ENCODE measurements at regions not wholly inside any gene's neighbourhood (a gene's known extent, or its start where the extent isn't known, plus 50 kb on each side); places are given as distances from the start of the nearest gene placed in this dataset.
"Not testable (repeated sequence)": the region's sequence is repeated elsewhere in the genome, so short reads cannot be mapped to it uniquely, and the experiment has no call there.

DNA sequence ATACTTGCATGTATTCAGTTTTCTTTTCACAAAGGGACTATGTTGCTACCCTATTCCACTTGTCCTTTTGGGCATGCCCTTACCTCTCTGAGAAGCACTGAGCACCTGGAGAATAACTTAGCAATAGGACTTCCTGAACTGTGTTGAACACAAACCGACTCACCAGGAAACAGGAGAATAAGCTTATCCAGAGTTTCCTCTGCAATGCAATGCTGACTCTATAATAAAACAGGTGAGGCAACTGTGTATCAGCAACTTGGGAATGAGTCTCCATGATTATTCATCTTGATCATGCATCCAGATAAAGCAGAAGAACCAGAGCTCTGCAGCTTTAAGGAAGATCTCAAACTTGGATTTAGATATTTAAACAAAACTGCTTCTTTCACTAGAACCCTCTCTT, 806.5 kb downstream of the IGSF11 start:
- no peak for DNase-seq
- Histone ChIP-seq H3K9me3 (no peaks in the 10 kb centered on the region), H3K36me3 (no peaks in the 10 kb centered on the region), H3K27ac (no peak overlapping the region), H3K4me3 (no peak overlapping the region), H3K4me1 (no peaks in the 10 kb centered on the region), H3K27me3 (no peaks in the 10 kb centered on the region)
- no peak for TF ChIP-seq POLR2A (IDR thresholded peaks at IDR 0.05)
- intact Hi-C loops (cut with DNase I): no loop called here
- 13 to 55% methylated on average over 1 of the region's 1 CpG for WGBS, 2 donors

DNA sequence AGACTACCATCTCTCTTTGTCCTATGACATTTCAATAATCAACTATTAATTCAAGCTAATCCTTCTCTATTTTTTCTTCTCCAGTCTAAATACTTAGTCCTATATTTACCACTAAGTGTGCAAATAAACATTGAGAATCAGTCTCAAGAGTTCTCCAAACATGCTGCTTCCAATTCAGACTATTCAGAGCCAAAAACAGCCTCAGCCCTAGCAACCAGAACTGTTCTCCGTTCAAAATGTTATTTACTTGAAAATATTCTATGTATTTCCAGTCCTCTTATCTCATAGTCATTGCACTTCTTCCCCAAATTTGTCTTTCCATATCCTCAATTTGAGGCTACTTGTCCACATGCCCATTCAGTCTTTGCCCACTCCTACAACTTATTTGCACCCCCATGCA, 805.5 kb downstream of the IGSF11 start:
- no peak for DNase-seq

DNA sequence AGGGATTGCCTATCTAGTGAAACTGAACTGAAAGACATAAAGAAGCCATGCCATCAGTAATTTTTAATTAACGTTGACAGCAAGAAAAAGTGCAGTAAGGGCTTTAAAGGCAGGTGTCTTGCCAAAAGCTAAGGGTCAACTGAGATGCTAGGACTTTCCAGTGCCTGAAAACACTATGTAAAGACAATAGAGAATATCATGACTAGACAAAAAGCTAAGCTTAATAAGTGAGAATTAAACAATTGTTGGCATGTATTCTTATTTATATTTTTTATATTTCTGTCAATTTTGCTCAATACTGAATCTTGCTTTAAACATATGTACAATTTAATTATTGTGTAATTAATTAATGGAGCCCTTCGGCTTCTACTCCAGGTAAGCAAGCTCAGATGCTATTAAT, 803.1 kb downstream of the IGSF11 start:
- no peak for TF ChIP-seq POLR2A (IDR thresholded peaks at IDR 0.05)
- TF ChIP-seq, protein P1, sequence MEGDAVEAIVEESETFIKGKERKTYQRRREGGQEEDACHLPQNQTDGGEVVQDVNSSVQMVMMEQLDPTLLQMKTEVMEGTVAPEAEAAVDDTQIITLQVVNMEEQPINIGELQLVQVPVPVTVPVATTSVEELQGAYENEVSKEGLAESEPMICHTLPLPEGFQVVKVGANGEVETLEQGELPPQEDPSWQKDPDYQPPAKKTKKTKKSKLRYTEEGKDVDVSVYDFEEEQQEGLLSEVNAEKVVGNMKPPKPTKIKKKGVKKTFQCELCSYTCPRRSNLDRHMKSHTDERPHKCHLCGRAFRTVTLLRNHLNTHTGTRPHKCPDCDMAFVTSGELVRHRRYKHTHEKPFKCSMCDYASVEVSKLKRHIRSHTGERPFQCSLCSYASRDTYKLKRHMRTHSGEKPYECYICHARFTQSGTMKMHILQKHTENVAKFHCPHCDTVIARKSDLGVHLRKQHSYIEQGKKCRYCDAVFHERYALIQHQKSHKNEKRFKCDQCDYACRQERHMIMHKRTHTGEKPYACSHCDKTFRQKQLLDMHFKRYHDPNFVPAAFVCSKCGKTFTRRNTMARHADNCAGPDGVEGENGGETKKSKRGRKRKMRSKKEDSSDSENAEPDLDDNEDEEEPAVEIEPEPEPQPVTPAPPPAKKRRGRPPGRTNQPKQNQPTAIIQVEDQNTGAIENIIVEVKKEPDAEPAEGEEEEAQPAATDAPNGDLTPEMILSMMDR (IDR thresholded peaks at IDR 0.05): no peak
- Histone ChIP-seq H3K4me1 (no peaks in the 10 kb centered on the region), H3K4me3 (no peak overlapping the region), H3K27ac (no peak overlapping the region), H3K27me3 (no peaks in the 10 kb centered on the region), H3K9me3 (no peaks in the 10 kb centered on the region), H3K36me3 (no peaks in the 10 kb centered on the region)
- WGBS, 2 donors: 68 to 75% methylated on average over 2 of the region's 2 CpGs
- DNase-seq: no peak
- intact Hi-C loops (cut with DNase I): no loop called here

More for the DNA sequence above, 805.5 kb downstream of the IGSF11 start:
- Histone ChIP-seq H3K27me3 (no peaks in the 10 kb centered on the region), H3K36me3 (no peaks in the 10 kb centered on the region), H3K4me3 (no peak overlapping the region), H3K4me1 (no peaks in the 10 kb centered on the region), H3K9me3 (no peaks in the 10 kb centered on the region), H3K27ac (no peak overlapping the region)
- WGBS, 2 donors: 50 to 60% methylated on average over 1 of the region's 1 CpG
- TF ChIP-seq, protein P1 (IDR thresholded peaks at IDR 0.05): no peak
- TF ChIP-seq POLR2A (IDR thresholded peaks at IDR 0.05): no peak
- intact Hi-C loops (cut with DNase I): no loop called here

DNA sequence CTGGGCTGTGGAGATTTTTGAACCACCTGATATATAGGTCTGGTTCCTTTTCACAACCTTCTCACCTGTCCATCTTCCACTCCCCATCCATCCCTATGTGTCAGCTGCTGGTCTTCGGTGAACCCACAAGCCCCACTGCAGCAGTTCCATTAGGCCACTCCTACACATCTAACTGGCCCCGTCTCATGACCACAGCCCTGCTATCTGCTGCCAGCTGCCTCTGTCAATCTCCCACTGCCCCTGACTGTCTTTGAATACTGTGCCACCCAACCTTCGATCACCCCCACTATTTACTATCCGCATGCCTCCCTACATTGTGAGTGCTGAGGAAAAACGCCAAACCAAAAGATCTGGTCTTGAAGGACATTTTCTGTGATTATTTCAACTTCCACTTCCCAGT, 795.4 kb downstream of the IGSF11 start:
- Histone ChIP-seq H3K27ac (no peak overlapping the region), H3K9me3 (no peaks in the 10 kb centered on the region), H3K27me3 (no peaks in the 10 kb centered on the region), H3K4me3 (no peak overlapping the region), H3K36me3 (no peaks in the 10 kb centered on the region), H3K4me1 (no peaks in the 10 kb centered on the region)
- TF ChIP-seq, protein P1 (IDR thresholded peaks at IDR 0.05): no peak
- no peak for TF ChIP-seq POLR2A (IDR thresholded peaks at IDR 0.05)
- intact Hi-C loops (cut with DNase I): no loop called here
- 91 to 95% methylated on average over 4 to 5 of the region's 5 CpGs for WGBS, 2 donors
- DNase-seq: no peak

DNA sequence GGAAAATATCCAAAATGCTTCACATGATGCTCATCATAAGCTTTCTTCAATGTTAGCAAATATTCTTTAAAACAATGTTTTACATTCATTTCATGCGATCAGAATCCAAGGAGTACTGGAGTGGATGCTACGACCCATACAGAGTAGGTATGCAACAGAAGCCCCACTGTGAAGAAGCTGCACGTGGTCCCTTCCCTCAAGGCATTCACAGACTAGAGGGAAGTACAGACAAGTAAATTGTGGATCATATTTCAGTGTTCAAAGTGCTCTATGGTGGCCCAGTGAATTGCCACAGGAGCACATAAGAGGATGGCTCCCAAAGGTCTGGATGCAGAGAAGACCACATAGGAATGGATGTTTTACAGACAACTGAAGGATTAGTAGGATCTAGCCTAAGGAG, 789.9 kb downstream of the IGSF11 start:
- Histone ChIP-seq H3K27me3 (no peaks in the 10 kb centered on the region), H3K4me3 (no peak overlapping the region), H3K4me1 (no peaks in the 10 kb centered on the region), H3K36me3 (no peaks in the 10 kb centered on the region), H3K9me3 (no peaks in the 10 kb centered on the region), H3K27ac (no peak overlapping the region)
- TF ChIP-seq POLR2A (IDR thresholded peaks at IDR 0.05): no peak
- TF ChIP-seq, protein P1 (IDR thresholded peaks at IDR 0.05): no peak
- DNase-seq: no peak
- WGBS, 2 donors: 58 to 64% methylated on average over 3 of the region's 3 CpGs
- intact Hi-C loops (cut with DNase I): no loop called here

DNA sequence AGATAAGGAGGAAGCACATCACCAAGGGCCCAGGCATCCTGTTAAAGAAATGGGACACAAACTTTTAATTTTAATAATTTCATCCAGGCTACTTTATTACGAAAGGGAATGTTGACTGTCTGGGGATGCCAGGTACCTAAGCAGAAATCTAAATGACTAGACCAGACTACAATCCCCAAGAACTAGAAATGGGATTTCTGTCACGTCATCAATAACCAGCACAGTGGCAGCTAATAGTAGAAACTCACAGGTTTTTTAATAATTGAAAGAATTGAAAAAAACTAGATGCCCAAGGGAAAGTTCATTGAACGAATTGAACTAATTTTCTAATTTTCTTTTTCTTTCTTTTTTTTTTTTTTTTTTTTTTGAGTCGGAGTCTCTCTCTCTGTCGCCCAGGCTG, 789.3 kb downstream of the IGSF11 start:
- intact Hi-C loops (cut with DNase I): no loop called here
- Histone ChIP-seq H3K27me3 (no peaks in the 10 kb centered on the region), H3K27ac (no peak overlapping the region), H3K9me3 (no peaks in the 10 kb centered on the region), H3K36me3 (no peaks in the 10 kb centered on the region), H3K4me3 (no peak overlapping the region), H3K4me1 (no peaks in the 10 kb centered on the region)
- no peak for TF ChIP-seq POLR2A (IDR thresholded peaks at IDR 0.05)
- TF ChIP-seq, protein P1 (IDR thresholded peaks at IDR 0.05): no peak
- WGBS, 2 donors: 73 to 88% methylated on average over 5 of the region's 5 CpGs
- no peak for DNase-seq

DNA sequence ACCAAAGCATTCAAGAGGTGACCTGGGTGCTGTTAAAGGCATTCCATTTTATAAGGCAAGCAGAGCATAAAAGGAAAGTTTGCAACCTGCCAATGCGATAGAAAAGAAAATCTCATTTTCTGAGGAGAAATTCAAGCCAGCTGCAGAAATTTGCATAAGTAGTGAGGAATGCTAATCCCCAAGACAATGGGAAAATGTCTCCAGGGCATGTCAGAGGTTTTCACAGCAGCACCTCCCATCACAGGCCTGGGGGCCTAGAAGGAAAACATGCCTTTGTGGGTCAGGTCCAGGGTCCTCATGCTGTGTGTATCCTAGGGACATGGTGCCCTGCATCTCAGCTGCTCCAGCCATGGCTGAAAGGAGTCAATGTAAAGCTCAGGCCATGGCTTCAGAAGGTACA, 775.8 kb downstream of the IGSF11 start:
- H3K4me1 ChIP-seq: peaks cover 0 to 10% (median 0%) of the 10 kb centered on the region in 3 donors
- DNase-seq: not testable (repeated sequence)
- 71 to 100% methylated on average over 1 of the region's 1 CpG for whole genome bisulfite sequencing, 2 donors

More for the DNA sequence above, 775.8 kb downstream of the IGSF11 start:
- H3K27ac ChIP-seq; H3K9me3 ChIP-seq; H3K27me3 ChIP-seq; H3K36me3 ChIP-seq; H3K4me3 ChIP-seq; intact Hi-C loops (cut with DNase I): not testable (repeated sequence)
